Mesodermal cell (in vitro differentiated cells): ENCODE measurements at regions not wholly inside any gene's neighbourhood (a gene's known extent, or its start where the extent isn't known, plus 50 kb on each side); places are given as distances from the start of the nearest gene placed in this dataset.

Experiments
- H3K27ac ChIP-seq: 2 replicates; pipeline ENCODE4 v1.7.0; 2013; ENCODE audit warnings: mild to moderate bottlenecking, low read depth, low read length, moderate library complexity; ENCODE audit not compliant: severe bottlenecking
- H3K36me3 ChIP-seq: 2 replicates; pipeline ENCODE4 v1.7.1; 2013; ENCODE audit warnings: mild to moderate bottlenecking, low read length, moderate library complexity; ENCODE audit not compliant: control insufficient read depth, insufficient read depth
- H3K4me1 ChIP-seq: one replicate; pipeline ENCODE4 v1.7.1; 2013; ENCODE audit warnings: mild to moderate bottlenecking, low read length; ENCODE audit not compliant: insufficient read depth, control insufficient read depth, poor library complexity, severe bottlenecking
- H3K4me3 ChIP-seq: 2 replicates; pipeline ENCODE4 v1.7.0; 2013; ENCODE audit warnings: low read length, control low read depth, mild to moderate bottlenecking; ENCODE audit not compliant: insufficient read depth, poor library complexity, severe bottlenecking; ENCODE audit errors: extremely low read depth
- H3K9me3 ChIP-seq: 2 replicates; pipeline ENCODE4 v1.7.1; 2013; ENCODE audit warnings: mild to moderate bottlenecking, low read length, moderate library complexity; ENCODE audit not compliant: control insufficient read depth
- WGBS, 2 experiments: methylation state at CpG; one replicate each; pipeline ENCODE4 v1.1.5; 2013; ENCODE audit warnings: missing lambda C conversion rate in 2 of 2; ENCODE audit not compliant: insufficient coverage in 2 of 2; 5-methylcytosine and 5-hydroxymethylcytosine counted together

- Histone ChIP-seq H3K4me3 (no peak overlapping the region), H3K36me3 (no peaks in the 10 kb centered on the region), H3K4me1 (no peaks in the 10 kb centered on the region), H3K9me3 (no peaks in the 10 kb centered on the region), H3K27ac (no peak overlapping the region)
- WGBS, 2 experiments, result no CpG with 5 or more reads among the region's 2 CpGs
Measured at GRCh38 chr10:80741278-80741677, 203.6 kb downstream of the SH2D4B start.

- no peak overlapping the region for H3K27ac ChIP-seq
- H3K4me1 ChIP-seq, result peaks cover 4% of the 10 kb centered on the region
- 93 to 100% methylated on average over 3 of the region's 3 CpGs for WGBS, 2 experiments
- peaks cover 6% of the 10 kb centered on the region for H3K9me3 ChIP-seq
- H3K36me3 ChIP-seq, result no peaks in the 10 kb centered on the region
- H3K4me3 ChIP-seq, result no peak overlapping the region
Measured at GRCh38 chr10:80750268-80750667, 212.6 kb downstream of the SH2D4B start.

- WGBS, 2 experiments, result 100% methylated on average over 1 of the region's 1 CpG; no CpG with 5 or more reads in 1 of the 2 experiments
Measured at GRCh38 chr10:80751940-80752339, 214.2 kb downstream of the SH2D4B start.

GRCh38 chr10:80753612-80754011 is 215.9 kb downstream of the SH2D4B start:
- peaks cover 6% of the 10 kb centered on the region for H3K9me3 ChIP-seq
- H3K27ac ChIP-seq, result no peak overlapping the region
- H3K4me1 ChIP-seq, result peaks cover 4% of the 10 kb centered on the region
- H3K36me3 ChIP-seq, result no peaks in the 10 kb centered on the region
- no peak overlapping the region for H3K4me3 ChIP-seq
- 83 to 100% methylated on average over 1 of the region's 1 CpG for WGBS, 2 experiments

More at GRCh38 chr10:80751940-80752339, 214.2 kb downstream of the SH2D4B start:
- Histone ChIP-seq H3K4me1 (peaks cover 4% of the 10 kb centered on the region), H3K36me3 (no peaks in the 10 kb centered on the region), H3K9me3 (peaks cover 6% of the 10 kb centered on the region), H3K27ac (no peak overlapping the region), H3K4me3 (no peak overlapping the region)

DNA sequence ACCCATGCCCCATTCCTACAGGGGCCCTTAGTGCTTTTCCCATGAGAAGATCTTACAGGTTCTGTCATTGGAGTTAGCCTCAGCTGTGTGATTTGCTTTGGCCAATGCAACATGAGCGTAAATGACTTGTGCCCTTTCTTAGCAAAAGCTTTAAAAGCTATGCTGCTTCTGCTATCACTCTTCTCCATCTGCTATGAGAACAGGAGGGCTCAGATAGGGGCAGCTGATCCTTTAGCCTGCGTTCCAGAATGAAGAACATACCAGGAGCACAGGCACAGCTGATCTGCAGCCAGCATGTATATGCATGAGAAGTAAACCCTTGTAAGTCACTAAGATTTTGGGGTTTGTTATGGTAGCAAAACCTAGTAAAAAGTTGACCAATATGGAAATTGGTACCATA is 218.2 kb downstream of the SH2D4B start:
- Histone ChIP-seq H3K27ac (no peak overlapping the region), H3K4me3 (no peak overlapping the region), H3K4me1 (peaks cover 9% of the 10 kb centered on the region), H3K36me3 (no peaks in the 10 kb centered on the region), H3K9me3 (peaks cover 6% of the 10 kb centered on the region)
- 92 to 100% methylated on average over 2 of the region's 2 CpGs for WGBS, 2 experiments

GRCh38 chr10:80759693-80760092 is 222.0 kb downstream of the SH2D4B start:
- Histone ChIP-seq H3K36me3 (no peaks in the 10 kb centered on the region), H3K27ac (no peak overlapping the region), H3K4me3 (no peak overlapping the region), H3K9me3 (no peaks in the 10 kb centered on the region), H3K4me1 (peaks cover 5% of the 10 kb centered on the region)
- 89 to 94% methylated on average over 4 to 5 of the region's 5 CpGs for WGBS, 2 experiments

DNA sequence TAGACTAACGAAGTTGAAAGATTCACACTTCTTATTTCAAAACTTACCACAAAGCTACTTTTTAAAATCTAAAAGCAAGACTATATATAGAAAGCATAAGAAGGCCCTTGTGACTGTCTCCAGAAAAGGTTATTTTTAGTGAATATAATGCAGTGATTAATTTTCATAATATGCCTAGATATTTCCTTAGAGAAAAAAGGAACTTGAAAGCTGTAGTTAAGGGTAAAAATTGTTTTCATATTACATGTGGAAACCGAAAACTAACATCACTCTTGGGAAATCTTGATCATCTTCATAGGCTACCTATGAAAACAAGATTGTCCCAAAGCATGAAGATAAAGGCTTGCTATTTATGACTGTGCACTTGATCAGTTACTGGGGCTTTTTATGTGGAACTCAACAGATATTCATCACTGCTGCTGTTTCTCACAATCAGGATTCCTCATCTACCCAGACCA is 223.2 kb downstream of the SH2D4B start:
- Histone ChIP-seq H3K9me3 (no peaks in the 10 kb centered on the region), H3K4me3 (no peak overlapping the region), H3K4me1 (peaks cover 5% of the 10 kb centered on the region), H3K27ac (no peak overlapping the region), H3K36me3 (no peaks in the 10 kb centered on the region)
- WGBS, 2 experiments, result no CpG with 5 or more reads among the region's 2 CpGs

- Histone ChIP-seq H3K4me1 (peaks cover 16% of the 10 kb centered on the region), H3K9me3 (no peaks in the 10 kb centered on the region), H3K4me3 (no peak overlapping the region), H3K36me3 (no peaks in the 10 kb centered on the region), H3K27ac (no peak overlapping the region)
- no CpG with 5 or more reads among the region's 1 CpG for WGBS, 2 experiments
Measured at GRCh38 chr10:80767963-80768362, 230.3 kb downstream of the SH2D4B start.

GRCh38 chr10:80769700-80770160 is 232.0 kb downstream of the SH2D4B start:
- Histone ChIP-seq H3K4me3 (no peak overlapping the region), H3K27ac (no peak overlapping the region), H3K9me3 (no peaks in the 10 kb centered on the region), H3K4me1 (peaks cover 16% of the 10 kb centered on the region), H3K36me3 (no peaks in the 10 kb centered on the region)
- 69 to 75% methylated on average over 1 of the region's 2 CpGs for WGBS, 2 experiments

- H3K27ac ChIP-seq, result no peak overlapping the region
- WGBS, 2 experiments, result 94 to 100% methylated on average over 2 of the region's 2 CpGs
- H3K9me3 ChIP-seq, result no peaks in the 10 kb centered on the region
- H3K36me3 ChIP-seq, result no peaks in the 10 kb centered on the region
- H3K4me3 ChIP-seq, result no peak overlapping the region
- peaks cover 16% of the 10 kb centered on the region for H3K4me1 ChIP-seq
Measured at GRCh38 chr10:80770239-80770638, 232.5 kb downstream of the SH2D4B start.

- H3K9me3 ChIP-seq, result no peaks in the 10 kb centered on the region
- no peak overlapping the region for H3K27ac ChIP-seq
- H3K4me3 ChIP-seq, result no peak overlapping the region
- WGBS, 2 experiments, result 90% methylated on average over 1 of the region's 1 CpG; no CpG with 5 or more reads in 1 of the 2 experiments
- no peaks in the 10 kb centered on the region for H3K36me3 ChIP-seq
- H3K4me1 ChIP-seq, result peaks cover 16% of the 10 kb centered on the region
Measured at GRCh38 chr10:80771285-80771684, 233.6 kb downstream of the SH2D4B start.
